ENCODE measurements at regions not wholly inside any gene's neighbourhood (a gene's known extent, or its start where the extent isn't known, plus 50 kb on each side); places are given as distances from the start of the nearest gene placed in this dataset.

DNA sequence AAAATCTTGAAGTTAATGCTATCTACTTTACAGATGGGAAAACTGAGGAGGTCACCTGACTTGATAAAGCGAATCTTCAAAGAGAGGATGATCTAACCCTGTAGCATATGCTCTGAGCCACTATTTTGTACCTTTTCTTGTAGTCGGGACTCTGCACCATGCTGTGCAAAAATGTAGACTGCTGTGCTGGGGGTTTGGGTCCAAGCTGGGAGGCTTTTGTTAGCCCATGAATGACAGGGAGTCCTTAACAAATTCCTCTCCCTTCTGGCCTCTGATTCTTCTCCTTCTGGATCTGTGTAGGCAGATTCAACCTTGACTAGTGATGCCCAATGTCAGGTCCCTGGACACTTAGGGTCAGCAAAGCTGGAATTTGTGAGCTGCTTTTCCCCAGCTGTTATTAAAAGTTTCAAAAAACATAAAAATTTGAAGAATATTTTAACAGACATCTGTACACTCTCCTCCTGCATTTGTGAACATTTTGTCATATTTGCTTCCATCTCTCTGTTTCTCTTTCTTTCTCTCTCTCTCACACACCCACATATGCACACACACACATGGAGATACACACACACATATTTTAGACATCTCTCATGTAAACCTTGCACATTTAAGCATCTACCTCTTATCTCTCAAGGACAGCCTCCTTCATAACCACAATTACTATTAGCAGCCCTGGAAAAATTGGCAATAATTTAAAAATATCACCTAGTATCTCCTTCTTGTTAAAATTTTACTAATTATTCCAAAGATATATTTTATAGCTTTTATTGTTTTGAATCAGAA is 335.0 kb upstream of the TRIB2 start:
- Histone ChIP-seq H3K9me1 (ENCODE audit: control insufficient read depth, extremely low read depth, insufficient read depth, low read length) (no peaks in the 10 kb centered on the region), H3K9me3 (ENCODE audit: control insufficient read depth, low read depth, low read length) (no peaks in the 10 kb centered on the region), H3K27me3 (ENCODE audit: control insufficient read depth, extremely low read depth, insufficient read depth, low read length) (no peaks in the 10 kb centered on the region), H3K27ac (ENCODE audit: control insufficient read depth, insufficient read depth, low read length) (no peak overlapping the region), H3K79me2 (ENCODE audit: control insufficient read depth, insufficient read depth, low read length) (no peaks in the 10 kb centered on the region), H3K4me2 (ENCODE audit: control insufficient read depth, extremely low read depth, insufficient read depth, low read depth, low read length) (no peak overlapping the region), H3K4me3 (ENCODE audit: control insufficient read depth in 2 of 3, extremely low read depth in 1 of 3, insufficient read depth in 2 of 3, low read depth in 1 of 3, low read length in 3 of 3) (no peak overlapping the region), H4K20me1 (ENCODE audit: control insufficient read depth, extremely low read depth, insufficient read depth, low read length) (no peaks in the 10 kb centered on the region), H3K36me3 (ENCODE audit: control insufficient read depth in 2 of 2, extremely low read depth in 1 of 2, insufficient read depth in 2 of 2, low read length in 2 of 2) (no peaks in the 10 kb centered on the region), H3K9ac (ENCODE audit: control insufficient read depth, extremely low read depth, insufficient read depth, low read length) (no peak overlapping the region), H2AFZ (ENCODE audit: control insufficient read depth, low read length) (no peak overlapping the region), H3K4me1 (ENCODE audit: control insufficient read depth, extremely low read depth, insufficient read depth, low read length) (no peaks in the 10 kb centered on the region)
- FAIRE-seq (no peak), DNase-seq (ENCODE audit: low read depth, low spot score) (no peak)
- TF ChIP-seq EZH2 (IDR thresholded peaks at IDR 0.05; ENCODE audit: low read length), result no peak
- TF ChIP-seq, protein P1, sequence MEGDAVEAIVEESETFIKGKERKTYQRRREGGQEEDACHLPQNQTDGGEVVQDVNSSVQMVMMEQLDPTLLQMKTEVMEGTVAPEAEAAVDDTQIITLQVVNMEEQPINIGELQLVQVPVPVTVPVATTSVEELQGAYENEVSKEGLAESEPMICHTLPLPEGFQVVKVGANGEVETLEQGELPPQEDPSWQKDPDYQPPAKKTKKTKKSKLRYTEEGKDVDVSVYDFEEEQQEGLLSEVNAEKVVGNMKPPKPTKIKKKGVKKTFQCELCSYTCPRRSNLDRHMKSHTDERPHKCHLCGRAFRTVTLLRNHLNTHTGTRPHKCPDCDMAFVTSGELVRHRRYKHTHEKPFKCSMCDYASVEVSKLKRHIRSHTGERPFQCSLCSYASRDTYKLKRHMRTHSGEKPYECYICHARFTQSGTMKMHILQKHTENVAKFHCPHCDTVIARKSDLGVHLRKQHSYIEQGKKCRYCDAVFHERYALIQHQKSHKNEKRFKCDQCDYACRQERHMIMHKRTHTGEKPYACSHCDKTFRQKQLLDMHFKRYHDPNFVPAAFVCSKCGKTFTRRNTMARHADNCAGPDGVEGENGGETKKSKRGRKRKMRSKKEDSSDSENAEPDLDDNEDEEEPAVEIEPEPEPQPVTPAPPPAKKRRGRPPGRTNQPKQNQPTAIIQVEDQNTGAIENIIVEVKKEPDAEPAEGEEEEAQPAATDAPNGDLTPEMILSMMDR (optimal IDR thresholded peaks at IDR 0.05 in 1 of 3, IDR thresholded peaks at IDR 0.05 in 1 of 3, conservative IDR thresholded peaks at IDR 0.05 in 1 of 3; ENCODE audit: extremely low read depth in 1 of 3, insufficient read depth in 2 of 3, low read length in 3 of 3), result no peak
- dilution Hi-C loops (cut with MboI; ENCODE audit: extremely low pct_ligation_motif_present, low sequenced_read_pairs), result no loop called here

DNA sequence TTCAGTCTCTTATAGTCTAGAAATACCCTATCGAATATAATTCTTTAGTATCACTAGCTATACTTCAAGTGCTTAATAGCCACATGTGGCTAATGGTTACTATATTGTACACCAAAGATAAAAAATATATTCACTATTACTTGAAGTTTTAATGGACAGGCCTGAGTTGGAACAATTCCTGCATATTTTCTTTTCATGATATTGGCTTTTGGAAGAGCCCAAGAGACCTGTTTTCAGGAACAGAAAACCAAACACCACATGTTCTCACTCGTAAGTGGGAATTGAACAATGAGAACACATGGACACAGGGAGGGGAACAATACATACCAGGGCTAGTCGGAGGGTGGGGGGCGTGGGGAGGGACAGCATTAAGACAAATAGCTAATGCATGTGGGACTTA is 334.4 kb upstream of the TRIB2 start:
- Histone ChIP-seq H3K4me1 (ENCODE audit: control insufficient read depth, extremely low read depth, insufficient read depth, low read length) (no peaks in the 10 kb centered on the region), H3K27ac (ENCODE audit: control insufficient read depth, insufficient read depth, low read length) (no peak overlapping the region), H2AFZ (ENCODE audit: control insufficient read depth, low read length) (no peak overlapping the region), H4K20me1 (ENCODE audit: control insufficient read depth, extremely low read depth, insufficient read depth, low read length) (no peaks in the 10 kb centered on the region), H3K27me3 (ENCODE audit: control insufficient read depth, extremely low read depth, insufficient read depth, low read length) (no peaks in the 10 kb centered on the region), H3K79me2 (ENCODE audit: control insufficient read depth, insufficient read depth, low read length) (no peaks in the 10 kb centered on the region), H3K4me3 (ENCODE audit: control insufficient read depth in 2 of 3, extremely low read depth in 1 of 3, insufficient read depth in 2 of 3, low read depth in 1 of 3, low read length in 3 of 3) (no peak overlapping the region), H3K4me2 (ENCODE audit: control insufficient read depth, extremely low read depth, insufficient read depth, low read depth, low read length) (no peak overlapping the region), H3K9me1 (ENCODE audit: control insufficient read depth, extremely low read depth, insufficient read depth, low read length) (no peaks in the 10 kb centered on the region), H3K9me3 (ENCODE audit: control insufficient read depth, low read depth, low read length) (no peaks in the 10 kb centered on the region), H3K9ac (ENCODE audit: control insufficient read depth, extremely low read depth, insufficient read depth, low read length) (no peak overlapping the region), H3K36me3 (ENCODE audit: control insufficient read depth in 2 of 2, extremely low read depth in 1 of 2, insufficient read depth in 2 of 2, low read length in 2 of 2) (no peaks in the 10 kb centered on the region)
- FAIRE-seq (no peak), DNase-seq (ENCODE audit: low read depth, low spot score) (no peak)
- dilution Hi-C loops (cut with MboI; ENCODE audit: extremely low pct_ligation_motif_present, low sequenced_read_pairs), result no loop called here
- TF ChIP-seq, protein P1 (optimal IDR thresholded peaks at IDR 0.05 in 1 of 3, IDR thresholded peaks at IDR 0.05 in 1 of 3, conservative IDR thresholded peaks at IDR 0.05 in 1 of 3; ENCODE audit: extremely low read depth in 1 of 3, insufficient read depth in 2 of 3, low read length in 3 of 3), result no peak
- TF ChIP-seq EZH2 (IDR thresholded peaks at IDR 0.05; ENCODE audit: low read length), result no peak
